ENCODE measurements at regions not wholly inside any gene's neighbourhood (a gene's known extent, or its start where the extent isn't known, plus 50 kb on each side); places are given as distances from the start of the nearest gene placed in this dataset.

- Histone ChIP-seq H3K9me3 (ENCODE audit: control insufficient read depth, insufficient read depth, low read length) (no peaks in the 10 kb centered on the region), H3K36me3 (ENCODE audit: control insufficient read depth, insufficient read depth, low read length) (no peaks in the 10 kb centered on the region), H3K27me3 (ENCODE audit: control insufficient read depth, insufficient read depth, low read length) (no peaks in the 10 kb centered on the region), H3K9ac (ENCODE audit: low read depth, low read length) (no peak overlapping the region), H3K4me3 (ENCODE audit: low read depth, low read length) (no peak overlapping the region), H3K4me1 (ENCODE audit: control insufficient read depth, insufficient read depth, low read length) (no peaks in the 10 kb centered on the region)
Measured at GRCh38 chr7:115070311-115070710, 148.4 kb downstream of the MDFIC start.

Measured in iPS-15b (cell line).